ENCODE measurements at regions not wholly inside any gene's neighbourhood (a gene's known extent, or its start where the extent isn't known, plus 50 kb on each side); places are given as distances from the start of the nearest gene placed in this dataset.

DNA sequence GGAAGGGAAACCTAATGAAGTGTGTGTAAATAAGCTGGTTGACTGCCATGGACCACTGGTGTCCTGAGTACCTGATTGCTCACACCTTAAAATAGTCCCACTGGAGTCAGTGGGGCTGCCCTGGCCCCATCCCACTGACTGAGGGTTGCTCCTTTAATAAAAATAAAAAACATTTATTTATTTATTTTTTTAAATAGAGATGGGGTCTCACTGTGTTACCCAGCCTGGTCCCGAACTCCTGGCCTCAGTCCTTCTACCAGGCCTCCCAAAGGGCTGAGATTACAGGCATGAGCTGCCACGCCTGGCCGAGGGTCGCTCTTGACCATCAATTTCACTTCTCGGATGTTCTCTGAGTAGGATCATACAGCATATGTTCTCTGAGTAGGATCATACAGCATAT, 394.2 kb upstream of the IRX2 start:
- TF ChIP-seq, protein P1, sequence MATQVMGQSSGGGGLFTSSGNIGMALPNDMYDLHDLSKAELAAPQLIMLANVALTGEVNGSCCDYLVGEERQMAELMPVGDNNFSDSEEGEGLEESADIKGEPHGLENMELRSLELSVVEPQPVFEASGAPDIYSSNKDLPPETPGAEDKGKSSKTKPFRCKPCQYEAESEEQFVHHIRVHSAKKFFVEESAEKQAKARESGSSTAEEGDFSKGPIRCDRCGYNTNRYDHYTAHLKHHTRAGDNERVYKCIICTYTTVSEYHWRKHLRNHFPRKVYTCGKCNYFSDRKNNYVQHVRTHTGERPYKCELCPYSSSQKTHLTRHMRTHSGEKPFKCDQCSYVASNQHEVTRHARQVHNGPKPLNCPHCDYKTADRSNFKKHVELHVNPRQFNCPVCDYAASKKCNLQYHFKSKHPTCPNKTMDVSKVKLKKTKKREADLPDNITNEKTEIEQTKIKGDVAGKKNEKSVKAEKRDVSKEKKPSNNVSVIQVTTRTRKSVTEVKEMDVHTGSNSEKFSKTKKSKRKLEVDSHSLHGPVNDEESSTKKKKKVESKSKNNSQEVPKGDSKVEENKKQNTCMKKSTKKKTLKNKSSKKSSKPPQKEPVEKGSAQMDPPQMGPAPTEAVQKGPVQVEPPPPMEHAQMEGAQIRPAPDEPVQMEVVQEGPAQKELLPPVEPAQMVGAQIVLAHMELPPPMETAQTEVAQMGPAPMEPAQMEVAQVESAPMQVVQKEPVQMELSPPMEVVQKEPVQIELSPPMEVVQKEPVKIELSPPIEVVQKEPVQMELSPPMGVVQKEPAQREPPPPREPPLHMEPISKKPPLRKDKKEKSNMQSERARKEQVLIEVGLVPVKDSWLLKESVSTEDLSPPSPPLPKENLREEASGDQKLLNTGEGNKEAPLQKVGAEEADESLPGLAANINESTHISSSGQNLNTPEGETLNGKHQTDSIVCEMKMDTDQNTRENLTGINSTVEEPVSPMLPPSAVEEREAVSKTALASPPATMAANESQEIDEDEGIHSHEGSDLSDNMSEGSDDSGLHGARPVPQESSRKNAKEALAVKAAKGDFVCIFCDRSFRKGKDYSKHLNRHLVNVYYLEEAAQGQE (IDR thresholded peaks at IDR 0.05; ENCODE audit: unreplicated experiment), result no peak
- TF ChIP-seq, protein P2, sequence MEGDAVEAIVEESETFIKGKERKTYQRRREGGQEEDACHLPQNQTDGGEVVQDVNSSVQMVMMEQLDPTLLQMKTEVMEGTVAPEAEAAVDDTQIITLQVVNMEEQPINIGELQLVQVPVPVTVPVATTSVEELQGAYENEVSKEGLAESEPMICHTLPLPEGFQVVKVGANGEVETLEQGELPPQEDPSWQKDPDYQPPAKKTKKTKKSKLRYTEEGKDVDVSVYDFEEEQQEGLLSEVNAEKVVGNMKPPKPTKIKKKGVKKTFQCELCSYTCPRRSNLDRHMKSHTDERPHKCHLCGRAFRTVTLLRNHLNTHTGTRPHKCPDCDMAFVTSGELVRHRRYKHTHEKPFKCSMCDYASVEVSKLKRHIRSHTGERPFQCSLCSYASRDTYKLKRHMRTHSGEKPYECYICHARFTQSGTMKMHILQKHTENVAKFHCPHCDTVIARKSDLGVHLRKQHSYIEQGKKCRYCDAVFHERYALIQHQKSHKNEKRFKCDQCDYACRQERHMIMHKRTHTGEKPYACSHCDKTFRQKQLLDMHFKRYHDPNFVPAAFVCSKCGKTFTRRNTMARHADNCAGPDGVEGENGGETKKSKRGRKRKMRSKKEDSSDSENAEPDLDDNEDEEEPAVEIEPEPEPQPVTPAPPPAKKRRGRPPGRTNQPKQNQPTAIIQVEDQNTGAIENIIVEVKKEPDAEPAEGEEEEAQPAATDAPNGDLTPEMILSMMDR (conservative IDR thresholded peaks at IDR 0.05; ENCODE audit: low read depth in 2 of 2), result no peak
- TF ChIP-seq EZH2phosphoT487 (IDR thresholded peaks at IDR 0.05; ENCODE audit: unreplicated experiment) (no peak), EZH2 (IDR thresholded peaks at IDR 0.05; ENCODE audit: low read depth, unreplicated experiment) (no peak), POLR2AphosphoS5 (IDR thresholded peaks at IDR 0.05; ENCODE audit: low read depth) (no peak), JUNB (IDR thresholded peaks at IDR 0.05; ENCODE audit: unreplicated experiment) (no peak), CREB1 (CRISPR knock-in tag; IDR thresholded peaks at IDR 0.05; ENCODE audit: low read depth) (no peak), ZNF331 (CRISPR knock-in tag; IDR thresholded peaks at IDR 0.05; ENCODE audit: low read depth) (no peak), ZNF114 (CRISPR knock-in tag; IDR thresholded peaks at IDR 0.05) (no peak), NANOG (IDR thresholded peaks at IDR 0.05; ENCODE audit: borderline replicate concordance) (no peak)
- TF ChIP-seq, protein P3, sequence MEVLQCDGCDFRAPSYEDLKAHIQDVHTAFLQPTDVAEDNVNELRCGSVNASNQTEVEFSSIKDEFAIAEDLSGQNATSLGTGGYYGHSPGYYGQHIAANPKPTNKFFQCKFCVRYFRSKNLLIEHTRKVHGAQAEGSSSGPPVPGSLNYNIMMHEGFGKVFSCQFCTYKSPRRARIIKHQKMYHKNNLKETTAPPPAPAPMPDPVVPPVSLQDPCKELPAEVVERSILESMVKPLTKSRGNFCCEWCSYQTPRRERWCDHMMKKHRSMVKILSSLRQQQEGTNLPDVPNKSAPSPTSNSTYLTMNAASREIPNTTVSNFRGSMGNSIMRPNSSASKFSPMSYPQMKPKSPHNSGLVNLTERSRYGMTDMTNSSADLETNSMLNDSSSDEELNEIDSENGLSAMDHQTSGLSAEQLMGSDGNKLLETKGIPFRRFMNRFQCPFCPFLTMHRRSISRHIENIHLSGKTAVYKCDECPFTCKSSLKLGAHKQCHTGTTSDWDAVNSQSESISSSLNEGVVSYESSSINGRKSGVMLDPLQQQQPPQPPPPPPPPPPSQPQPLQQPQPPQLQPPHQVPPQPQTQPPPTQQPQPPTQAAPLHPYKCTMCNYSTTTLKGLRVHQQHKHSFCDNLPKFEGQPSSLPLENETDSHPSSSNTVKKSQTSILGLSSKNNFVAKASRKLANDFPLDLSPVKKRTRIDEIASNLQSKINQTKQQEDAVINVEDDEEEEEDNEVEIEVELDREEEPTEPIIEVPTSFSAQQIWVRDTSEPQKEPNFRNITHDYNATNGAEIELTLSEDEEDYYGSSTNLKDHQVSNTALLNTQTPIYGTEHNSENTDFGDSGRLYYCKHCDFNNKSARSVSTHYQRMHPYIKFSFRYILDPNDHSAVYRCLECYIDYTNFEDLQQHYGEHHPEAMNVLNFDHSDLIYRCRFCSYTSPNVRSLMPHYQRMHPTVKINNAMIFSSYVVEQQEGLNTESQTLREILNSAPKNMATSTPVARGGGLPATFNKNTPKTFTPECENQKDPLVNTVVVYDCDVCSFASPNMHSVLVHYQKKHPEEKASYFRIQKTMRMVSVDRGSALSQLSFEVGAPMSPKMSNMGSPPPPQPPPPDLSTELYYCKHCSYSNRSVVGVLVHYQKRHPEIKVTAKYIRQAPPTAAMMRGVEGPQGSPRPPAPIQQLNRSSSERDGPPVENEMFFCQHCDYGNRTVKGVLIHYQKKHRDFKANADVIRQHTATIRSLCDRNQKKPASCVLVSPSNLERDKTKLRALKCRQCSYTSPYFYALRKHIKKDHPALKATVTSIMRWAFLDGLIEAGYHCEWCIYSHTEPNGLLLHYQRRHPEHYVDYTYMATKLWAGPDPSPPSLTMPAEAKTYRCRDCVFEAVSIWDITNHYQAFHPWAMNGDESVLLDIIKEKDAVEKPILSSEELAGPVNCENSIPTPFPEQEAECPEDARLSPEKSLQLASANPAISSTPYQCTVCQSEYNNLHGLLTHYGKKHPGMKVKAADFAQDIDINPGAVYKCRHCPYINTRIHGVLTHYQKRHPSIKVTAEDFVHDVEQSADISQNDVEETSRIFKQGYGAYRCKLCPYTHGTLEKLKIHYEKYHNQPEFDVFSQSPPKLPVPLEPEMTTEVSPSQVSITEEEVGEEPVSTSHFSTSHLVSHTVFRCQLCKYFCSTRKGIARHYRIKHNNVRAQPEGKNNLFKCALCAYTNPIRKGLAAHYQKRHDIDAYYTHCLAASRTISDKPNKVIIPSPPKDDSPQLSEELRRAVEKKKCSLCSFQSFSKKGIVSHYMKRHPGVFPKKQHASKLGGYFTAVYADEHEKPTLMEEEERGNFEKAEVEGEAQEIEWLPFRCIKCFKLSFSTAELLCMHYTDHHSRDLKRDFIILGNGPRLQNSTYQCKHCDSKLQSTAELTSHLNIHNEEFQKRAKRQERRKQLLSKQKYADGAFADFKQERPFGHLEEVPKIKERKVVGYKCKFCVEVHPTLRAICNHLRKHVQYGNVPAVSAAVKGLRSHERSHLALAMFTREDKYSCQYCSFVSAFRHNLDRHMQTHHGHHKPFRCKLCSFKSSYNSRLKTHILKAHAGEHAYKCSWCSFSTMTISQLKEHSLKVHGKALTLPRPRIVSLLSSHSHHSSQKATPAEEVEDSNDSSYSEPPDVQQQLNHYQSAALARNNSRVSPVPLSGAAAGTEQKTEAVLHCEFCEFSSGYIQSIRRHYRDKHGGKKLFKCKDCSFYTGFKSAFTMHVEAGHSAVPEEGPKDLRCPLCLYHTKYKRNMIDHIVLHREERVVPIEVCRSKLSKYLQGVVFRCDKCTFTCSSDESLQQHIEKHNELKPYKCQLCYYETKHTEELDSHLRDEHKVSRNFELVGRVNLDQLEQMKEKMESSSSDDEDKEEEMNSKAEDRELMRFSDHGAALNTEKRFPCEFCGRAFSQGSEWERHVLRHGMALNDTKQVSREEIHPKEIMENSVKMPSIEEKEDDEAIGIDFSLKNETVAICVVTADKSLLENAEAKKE (CRISPR knock-in tag; IDR thresholded peaks at IDR 0.05), result no peak
